ENCODE measurements at regions not wholly inside any gene's neighbourhood (a gene's known extent, or its start where the extent isn't known, plus 50 kb on each side); places are given as distances from the start of the nearest gene placed in this dataset.

DNA sequence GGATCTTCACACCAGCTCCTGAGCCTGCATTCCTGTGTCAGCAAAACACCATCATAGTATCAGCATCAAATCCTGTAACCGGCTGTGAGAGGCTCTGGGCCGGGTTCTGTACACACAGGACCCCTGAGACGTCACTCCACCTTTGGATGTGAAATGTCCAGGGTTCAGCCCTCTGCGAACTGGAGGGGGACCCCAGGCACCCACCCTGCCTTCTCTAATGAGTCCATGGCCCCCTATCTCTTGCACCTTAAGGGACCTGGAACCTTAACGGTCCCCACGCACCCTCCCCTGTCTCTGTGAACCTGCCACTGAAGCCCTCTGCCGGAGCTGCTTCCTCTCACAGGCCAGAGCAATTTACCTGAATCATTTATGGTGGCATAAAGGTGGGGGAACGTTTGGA lies 257.8 kb downstream of the NPHP4 start:
- Mint-ChIP-seq H3K27me3 (peaks cover 6% of the 10 kb centered on the region), H3K4me1 (ENCODE audit: low read depth) (peaks cover 1% of the 10 kb centered on the region), H3K9me3 (no peaks in the 10 kb centered on the region), H3K4me3 (no peak overlapping the region), H3K27ac (no peak overlapping the region), H3K36me3 (ENCODE audit: low read depth) (no peaks in the 10 kb centered on the region)
- intact Hi-C loops (cut with micrococcal nuclease) = no loop called here
- ChIA-PET POLR2A (no interaction called here), CTCF (no interaction called here)
- ATAC-seq (no peak), DNase-seq (no peak)
- TF ChIP-seq, protein P1, sequence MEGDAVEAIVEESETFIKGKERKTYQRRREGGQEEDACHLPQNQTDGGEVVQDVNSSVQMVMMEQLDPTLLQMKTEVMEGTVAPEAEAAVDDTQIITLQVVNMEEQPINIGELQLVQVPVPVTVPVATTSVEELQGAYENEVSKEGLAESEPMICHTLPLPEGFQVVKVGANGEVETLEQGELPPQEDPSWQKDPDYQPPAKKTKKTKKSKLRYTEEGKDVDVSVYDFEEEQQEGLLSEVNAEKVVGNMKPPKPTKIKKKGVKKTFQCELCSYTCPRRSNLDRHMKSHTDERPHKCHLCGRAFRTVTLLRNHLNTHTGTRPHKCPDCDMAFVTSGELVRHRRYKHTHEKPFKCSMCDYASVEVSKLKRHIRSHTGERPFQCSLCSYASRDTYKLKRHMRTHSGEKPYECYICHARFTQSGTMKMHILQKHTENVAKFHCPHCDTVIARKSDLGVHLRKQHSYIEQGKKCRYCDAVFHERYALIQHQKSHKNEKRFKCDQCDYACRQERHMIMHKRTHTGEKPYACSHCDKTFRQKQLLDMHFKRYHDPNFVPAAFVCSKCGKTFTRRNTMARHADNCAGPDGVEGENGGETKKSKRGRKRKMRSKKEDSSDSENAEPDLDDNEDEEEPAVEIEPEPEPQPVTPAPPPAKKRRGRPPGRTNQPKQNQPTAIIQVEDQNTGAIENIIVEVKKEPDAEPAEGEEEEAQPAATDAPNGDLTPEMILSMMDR (IDR thresholded peaks at IDR 0.05) = no peak

DNA sequence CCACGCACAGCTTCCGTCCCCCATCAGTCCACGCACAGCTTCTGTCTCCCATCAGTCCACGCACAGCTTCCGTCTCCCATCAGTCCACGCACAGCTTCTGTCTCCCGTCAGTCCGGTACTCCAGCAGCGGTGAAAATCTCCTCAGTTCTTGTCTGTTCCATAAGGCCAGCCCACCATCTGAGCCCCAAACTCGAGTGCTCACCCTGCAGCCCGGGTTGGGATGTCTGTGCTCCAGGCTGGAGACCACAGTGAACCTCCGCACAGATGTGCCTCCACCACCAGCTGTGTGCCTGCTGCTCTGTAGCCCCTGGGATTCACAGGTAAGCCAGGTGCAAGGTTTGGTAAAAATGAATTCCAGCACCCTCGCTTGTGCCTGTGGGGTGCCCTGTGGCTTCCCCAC lies 258.6 kb downstream of the NPHP4 start:
- CTCF ChIA-PET = no interaction called here
- no peaks in the 10 kb centered on the region for H3K36me3 Mint-ChIP-seq (ENCODE audit: low read depth)
- intact Hi-C loops (cut with micrococcal nuclease) = no loop called here
- H3K27ac Mint-ChIP-seq = no peak overlapping the region
- POLR2A ChIA-PET = no interaction called here
- H3K4me3 Mint-ChIP-seq = no peak overlapping the region
- TF ChIP-seq, protein P1 (IDR thresholded peaks at IDR 0.05) = no peak
- H3K27me3 Mint-ChIP-seq = peaks cover 5% of the 10 kb centered on the region
- no peaks in the 10 kb centered on the region for H3K9me3 Mint-ChIP-seq
- no peak for ATAC-seq
- DNase-seq = no peak
- H3K4me1 Mint-ChIP-seq (ENCODE audit: low read depth) = no peaks in the 10 kb centered on the region

DNA sequence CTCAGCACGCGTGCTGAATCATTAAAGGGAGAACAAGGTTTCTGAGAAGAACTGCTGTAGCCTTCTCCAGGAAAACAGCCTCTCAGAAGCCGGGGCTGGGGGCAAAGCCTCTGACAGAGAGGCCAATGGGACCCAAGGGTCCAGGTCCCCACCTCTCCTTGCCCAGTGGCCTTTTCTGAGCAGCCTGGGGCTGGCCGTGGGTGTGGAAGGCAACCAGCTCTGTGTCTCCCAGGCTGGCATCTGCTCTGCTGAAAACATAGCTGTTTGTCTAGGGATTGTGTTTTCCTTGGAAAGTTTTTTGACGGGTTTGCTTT lies 261.2 kb downstream of the NPHP4 start:
- H3K27me3 Mint-ChIP-seq = peaks cover 3% of the 10 kb centered on the region
- no peak overlapping the region for H3K27ac Mint-ChIP-seq
- CTCF ChIA-PET = no interaction called here
- H3K36me3 Mint-ChIP-seq (ENCODE audit: low read depth) = no peaks in the 10 kb centered on the region
- no peak overlapping the region for H3K4me3 Mint-ChIP-seq
- DNase-seq = no peak
- POLR2A ChIA-PET = no interaction called here
- ATAC-seq = no peak
- H3K9me3 Mint-ChIP-seq = no peaks in the 10 kb centered on the region
- TF ChIP-seq, protein P1 (IDR thresholded peaks at IDR 0.05) = no peak
- intact Hi-C loops (cut with micrococcal nuclease) = no loop called here
- no peaks in the 10 kb centered on the region for H3K4me1 Mint-ChIP-seq (ENCODE audit: low read depth)

DNA sequence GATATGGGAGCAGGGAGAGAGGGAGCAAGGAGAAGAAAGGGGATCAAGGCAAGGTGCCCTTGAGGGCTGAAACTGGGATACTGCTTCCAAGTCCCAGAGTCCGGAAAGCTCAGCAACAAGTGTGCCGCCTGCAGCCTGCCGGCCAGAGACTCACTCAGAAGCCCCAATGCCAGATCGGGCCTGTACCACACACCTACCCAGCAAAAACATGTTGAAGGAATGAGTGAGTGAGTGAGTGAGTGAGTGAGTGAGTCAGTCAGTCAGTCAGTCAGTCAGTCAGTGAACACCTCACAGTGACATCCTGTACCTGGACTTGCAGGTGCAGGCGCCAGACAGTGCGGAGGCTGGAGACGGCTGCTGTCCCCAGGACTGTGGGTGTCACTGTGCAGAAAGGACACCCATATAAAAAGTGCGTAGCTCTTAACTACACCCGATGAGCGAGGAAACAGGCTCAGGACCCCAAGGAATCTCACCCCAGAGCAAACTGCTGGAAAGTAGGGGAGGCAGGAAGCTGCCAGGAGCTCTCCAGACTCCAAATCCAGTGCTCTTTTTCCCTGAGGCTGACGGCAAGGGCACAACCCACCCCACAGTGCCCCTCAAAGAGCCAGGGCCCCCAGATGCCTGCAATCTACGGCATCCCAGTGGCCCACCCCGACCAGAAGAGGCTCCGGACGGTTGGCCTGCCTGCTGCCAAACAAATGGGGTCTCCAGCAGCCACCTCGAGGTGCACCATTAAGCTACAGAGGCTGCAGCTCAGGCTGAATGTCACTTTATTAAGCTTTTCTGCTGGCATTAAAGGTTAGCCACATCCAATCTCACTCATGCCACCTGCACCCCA lies 261.7 kb downstream of the NPHP4 start:
- peaks cover 3% of the 10 kb centered on the region for H3K27me3 Mint-ChIP-seq
- POLR2A ChIA-PET = no interaction called here
- DNase-seq (no peak), ATAC-seq (no peak)
- no peaks in the 10 kb centered on the region for H3K4me1 Mint-ChIP-seq (ENCODE audit: low read depth)
- no peaks in the 10 kb centered on the region for H3K36me3 Mint-ChIP-seq (ENCODE audit: low read depth)
- H3K4me3 Mint-ChIP-seq = no peak overlapping the region
- CTCF ChIA-PET = no interaction called here
- intact Hi-C loops (cut with micrococcal nuclease) = no loop called here
- H3K9me3 Mint-ChIP-seq = no peaks in the 10 kb centered on the region
- TF ChIP-seq, protein P1 (IDR thresholded peaks at IDR 0.05) = no peak
- H3K27ac Mint-ChIP-seq = no peak overlapping the region

DNA sequence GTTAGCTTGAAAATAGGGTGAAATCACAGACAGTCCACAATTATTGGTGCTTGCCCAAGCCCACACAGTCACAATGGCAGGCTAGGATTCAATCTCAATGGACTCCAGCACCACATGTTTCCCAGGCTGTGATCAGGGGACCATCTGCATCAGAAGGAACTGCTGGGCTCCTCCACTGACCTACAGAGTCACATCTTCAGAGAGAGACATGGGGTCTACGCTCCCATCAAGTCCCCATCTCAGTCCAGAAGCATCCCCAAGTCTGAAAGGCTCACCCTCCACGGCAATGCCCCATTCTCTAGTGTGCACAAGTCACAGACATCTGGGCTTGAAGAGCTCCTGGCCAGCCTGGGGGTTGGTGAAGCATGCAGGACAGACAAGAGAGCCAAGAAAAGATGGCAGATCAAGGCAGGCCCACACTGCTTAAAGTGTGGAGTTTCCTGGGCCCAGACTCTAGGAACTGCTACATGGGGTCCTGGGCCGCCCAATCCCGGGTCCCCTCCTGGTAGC lies 262.5 kb downstream of the NPHP4 start:
- ATAC-seq (no peak), DNase-seq (no peak)
- TF ChIP-seq, protein P1 (IDR thresholded peaks at IDR 0.05) = no peak
- no peaks in the 10 kb centered on the region for H3K4me1 Mint-ChIP-seq (ENCODE audit: low read depth)
- no peak overlapping the region for H3K27ac Mint-ChIP-seq
- H3K27me3 Mint-ChIP-seq = peaks cover 3% of the 10 kb centered on the region
- no peaks in the 10 kb centered on the region for H3K9me3 Mint-ChIP-seq
- ChIA-PET CTCF (no interaction called here), POLR2A (no interaction called here)
- intact Hi-C loops (cut with micrococcal nuclease) = no loop called here
- H3K4me3 Mint-ChIP-seq = no peak overlapping the region
- no peaks in the 10 kb centered on the region for H3K36me3 Mint-ChIP-seq (ENCODE audit: low read depth)

Measured in activated CD8-positive, alpha-beta T cell treated with anti-CD3 and anti-CD28 coated beads for 36 hours (primary cell).